Psoas muscle (tissue), 7 donors: ENCODE measurements at regions not wholly inside any gene's neighbourhood (a gene's known extent, or its start where the extent isn't known, plus 50 kb on each side); places are given as distances from the start of the nearest gene placed in this dataset.
"Not testable (repeated sequence)": the region's sequence is repeated elsewhere in the genome, so short reads cannot be mapped to it uniquely, and the experiment has no call there.

Experiments
- ATAC-seq, 4 donors: fragments of 200-7000 bp; cut with Tn5 transposase; one replicate each; pipeline ENCODE4 v1.9.1; 2020; ENCODE audit warnings: moderate library complexity in 3 of 4, mild to moderate bottlenecking in 2 of 4
- DNase-seq, 2 donors: peaks; one replicate each; pipeline ENCODE4 v3.0.0-alpha.2; 2020
- H3K27ac ChIP-seq: fragments of 200-600 bp; one replicate; pipeline ENCODE4 v1.8.0; 2022
- H3K27me3 ChIP-seq, 3 donors: fragments of 200-600 bp in 1 of 3; one replicate each; pipeline versions ENCODE4 v1.6.1 to v1.8.0; 2013 to 2022; ENCODE audit warnings: low read length in 2 of 3, mild to moderate bottlenecking in 2 of 3, moderate library complexity in 1 of 3; ENCODE audit not compliant: insufficient read depth in 3 of 3
- H3K36me3 ChIP-seq, 2 donors: fragments of 200-600 bp in 1 of 2; one replicate each; pipeline versions ENCODE4 v1.6.1 to v1.8.0; 2013 to 2022; ENCODE audit warnings: low read depth in 1 of 2, mild to moderate bottlenecking in 1 of 2, moderate library complexity in 1 of 2; ENCODE audit not compliant: insufficient read depth in 1 of 2
- H3K4me1 ChIP-seq: fragments of 200-600 bp; one replicate; pipeline ENCODE4 v1.8.0; 2022
- H3K4me3 ChIP-seq: fragments of 200-600 bp; one replicate; pipeline ENCODE4 v1.8.0; 2022; ENCODE audit warnings: mild to moderate bottlenecking
- H3K9me3 ChIP-seq: fragments of 200-600 bp; one replicate; pipeline ENCODE4 v1.8.0; 2022
- CTCF ChIP-seq: fragments of 200-600 bp; IDR thresholded peaks from one replicate; pipeline ENCODE4 v1.8.0; 2022; ENCODE audit warnings: antibody characterized with exemption
- WGBS, 3 donors: extraction: QIAGEN DNeasy Blood & Tissue Kit; methylation state at CpG; one replicate each; pipeline versions ENCODE4 v1.1.6 to v1.1.7; 2013; 5-methylcytosine and 5-hydroxymethylcytosine counted together
- intact Hi-C, 2 donors: fragments of 100-400 bp; cut with DNase I; formaldehyde crosslinking; loops; one replicate each; pipeline versions ENCODE4 v1.11.0 to v1.14.2; 2022
- donor health status: healthy with polysubstance abuse.
- donor health status: DM: no; HTN: no; CAD: no; lungs with moderate emphysema.
- donor health status: Bipolar disorder and iron deficiency.
- donor health status: healthy.
- donor health status: DM: yes; HTN: yes; CAD: no.
- donor health status: DM: no; HTN: no; CAD: no.
- donor health status: DM: yes; HTN: yes; CAD: no.

- Histone ChIP-seq H3K27ac (no peak overlapping the region), H3K4me3 (no peak overlapping the region), H3K36me3 (no peaks in the 10 kb centered on the region), H3K27me3 (no peaks in the 10 kb centered on the region), H3K9me3 (no peaks in the 10 kb centered on the region), H3K4me1 (no peaks in the 10 kb centered on the region)
- WGBS, 3 donors, result 77 to 85% (median 84%) methylated on average over 2 of the region's 2 CpGs
- no peak for TF ChIP-seq CTCF
- intact Hi-C loops, result no loop called here
- no peak for DNase-seq
- no peak for ATAC-seq
Observed at GRCh38 chr5:50582699-50583098, 83.7 kb upstream of the PARP8 start.

- WGBS, 3 donors, result 92 to 96% (median 95%) methylated on average over 3 of the region's 3 CpGs
- no peak overlapping the region for H3K27ac ChIP-seq
- no peak for ATAC-seq
- no peak overlapping the region for H3K4me3 ChIP-seq
- H3K9me3 ChIP-seq, result no peaks in the 10 kb centered on the region
- no peaks in the 10 kb centered on the region for H3K27me3 ChIP-seq
- no peaks in the 10 kb centered on the region for H3K36me3 ChIP-seq
- H3K4me1 ChIP-seq, result no peaks in the 10 kb centered on the region
- intact Hi-C loops, result no loop called here
- no peak for DNase-seq
- no peak for TF ChIP-seq CTCF
Observed at GRCh38 chr5:50583621-50584020, 82.8 kb upstream of the PARP8 start.

- intact Hi-C loops, H3K27me3 ChIP-seq, H3K27ac ChIP-seq, ATAC-seq, H3K4me1 ChIP-seq, DNase-seq, H3K4me3 ChIP-seq, H3K36me3 ChIP-seq, H3K9me3 ChIP-seq: not testable (repeated sequence)
- 75 to 80% (median 80%) methylated on average over 6 of the region's 6 CpGs for WGBS, 3 donors
Observed at GRCh38 chr5:50588471-50588870, 78.0 kb upstream of the PARP8 start.

- intact Hi-C loops, H3K9me3 ChIP-seq, H3K27me3 ChIP-seq, H3K4me1 ChIP-seq, H3K4me3 ChIP-seq, H3K36me3 ChIP-seq, ATAC-seq, DNase-seq, H3K27ac ChIP-seq: not testable (repeated sequence)
- WGBS, 3 donors, result 64 to 73% (median 64%) methylated on average over 5 of the region's 5 CpGs
Observed at GRCh38 chr5:50590444-50591189, 75.8 kb upstream of the PARP8 start.

GRCh38 chr5:50591338-50591737 is 75.1 kb upstream of the PARP8 start:
- H3K9me3 ChIP-seq, H3K36me3 ChIP-seq, ATAC-seq, H3K4me1 ChIP-seq, H3K27ac ChIP-seq, DNase-seq, H3K27me3 ChIP-seq, intact Hi-C loops, H3K4me3 ChIP-seq: not testable (repeated sequence)
- WGBS, 3 donors, result 85 to 88% (median 86%) methylated on average over 1 of the region's 1 CpG

GRCh38 chr5:50593681-50594080 is 72.8 kb upstream of the PARP8 start:
- intact Hi-C loops, result no loop called here
- 43 to 50% (median 46%) methylated on average over 1 of the region's 1 CpG for WGBS, 3 donors
- Histone ChIP-seq H3K27me3 (no peaks in the 10 kb centered on the region), H3K27ac (no peak overlapping the region), H3K9me3 (no peaks in the 10 kb centered on the region), H3K4me1 (no peaks in the 10 kb centered on the region), H3K36me3 (no peaks in the 10 kb centered on the region), H3K4me3 (no peak overlapping the region)
- DNase-seq, result no peak
- ATAC-seq, result no peak
- TF ChIP-seq CTCF, result no peak
